Lung microvascular endothelial cell (primary cell): ENCODE measurements at regions not wholly inside any gene's neighbourhood (a gene's known extent, or its start where the extent isn't known, plus 50 kb on each side); places are given as distances from the start of the nearest gene placed in this dataset.
A peak's percentile ranks its signal among the peaks of the same experiment; 100 is the strongest.
"Not testable (repeated sequence)": the region's sequence is repeated elsewhere in the genome, so short reads cannot be mapped to it uniquely, and the experiment has no call there.

ENCODE experiments used
- DNase-seq, 2 donors: peaks; one replicate each; pipeline versions ENCODE4 v3.0.0 to v3.0.0-alpha.2; 2010; ENCODE audit warnings: low read depth in 2 of 2

GRCh38 chr1:201637282-201638079 is 98.6 kb downstream of the NAV1 start:
- peak; percentile 35 to 55 for DNase-seq

- no peak for DNase-seq
Observed at GRCh38 chr1:201639391-201639790, 100.5 kb downstream of the NAV1 start.

DNA sequence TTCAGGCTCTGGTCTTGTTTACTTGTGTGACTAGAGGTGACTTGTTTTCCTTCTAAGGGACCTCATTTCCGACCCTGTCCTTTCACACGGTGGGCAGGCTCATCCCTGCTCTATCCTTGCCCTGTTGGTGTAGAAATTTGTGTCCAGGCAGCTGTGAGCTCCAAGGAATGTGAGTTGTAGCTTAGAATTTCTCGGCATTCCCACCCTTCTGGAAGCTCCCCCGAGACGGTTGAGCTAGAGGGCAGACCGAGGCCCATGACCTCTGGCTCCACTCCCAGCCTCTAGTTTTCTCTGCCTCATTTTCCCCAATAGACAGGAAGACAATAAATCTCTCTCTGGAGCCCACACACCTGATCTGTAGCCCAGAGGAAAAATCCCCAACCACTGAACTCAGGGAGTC is 100.9 kb downstream of the NAV1 start:
- DNase-seq = no peak

DNA sequence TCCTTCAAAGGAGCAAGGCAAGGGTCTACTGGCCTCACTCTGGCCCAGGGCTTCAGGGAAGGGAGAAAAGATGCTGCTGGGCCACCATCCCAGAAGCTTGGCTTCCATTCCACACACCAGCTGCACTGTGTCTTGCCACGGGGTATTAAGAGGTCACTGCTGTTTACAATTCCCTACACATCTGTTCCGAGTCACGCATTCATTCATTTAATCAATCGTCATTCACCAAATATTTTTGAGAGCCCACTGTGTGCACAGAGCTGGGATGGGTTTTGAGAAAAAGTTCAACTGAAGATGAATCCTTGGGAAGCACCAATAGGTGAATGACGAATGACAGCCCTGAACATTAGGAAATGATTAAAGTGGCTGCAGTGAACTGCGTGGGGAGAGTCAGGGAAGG is 101.7 kb downstream of the NAV1 start:
- no peak for DNase-seq

GRCh38 chr1:201641524-201642253 is 102.8 kb downstream of the NAV1 start:
- DNase-seq = no peak

GRCh38 chr1:201643835-201644104 is 104.8 kb downstream of the NAV1 start:
- DNase-seq = no peak

GRCh38 chr1:201644197-201644596 is 105.3 kb downstream of the NAV1 start:
- DNase-seq = no peak

- not testable (repeated sequence) for DNase-seq
Observed at GRCh38 chr1:201645000-201645399, 106.1 kb downstream of the NAV1 start.

- peak in 1 of 2 donors; percentile 35 for DNase-seq
Observed at GRCh38 chr1:201645956-201646355, 107.0 kb downstream of the NAV1 start.

GRCh38 chr1:201646411-201647022 is 107.6 kb downstream of the NAV1 start:
- DNase-seq = peak in 1 of 2 donors; percentile 27

DNA sequence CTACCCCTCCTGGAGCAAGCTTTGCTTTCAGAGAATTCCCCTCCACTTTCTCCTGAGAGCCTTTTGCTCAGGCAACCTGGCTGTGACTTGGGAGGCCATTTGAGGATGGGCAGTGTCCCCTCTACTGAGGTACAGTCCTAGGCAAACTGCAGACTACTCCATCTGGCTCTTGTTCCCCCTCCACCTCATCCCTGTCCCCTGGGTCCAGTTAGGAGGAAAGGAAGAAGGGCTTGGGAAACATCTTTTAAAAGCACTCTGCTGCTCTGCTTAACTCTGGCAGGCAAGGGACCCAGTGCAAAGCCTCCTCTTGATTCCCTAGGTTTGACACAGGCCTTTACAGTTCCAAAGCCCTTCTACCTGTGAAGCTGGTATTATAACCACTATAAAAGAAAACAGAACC is 108.2 kb downstream of the NAV1 start:
- no peak for DNase-seq

DNA sequence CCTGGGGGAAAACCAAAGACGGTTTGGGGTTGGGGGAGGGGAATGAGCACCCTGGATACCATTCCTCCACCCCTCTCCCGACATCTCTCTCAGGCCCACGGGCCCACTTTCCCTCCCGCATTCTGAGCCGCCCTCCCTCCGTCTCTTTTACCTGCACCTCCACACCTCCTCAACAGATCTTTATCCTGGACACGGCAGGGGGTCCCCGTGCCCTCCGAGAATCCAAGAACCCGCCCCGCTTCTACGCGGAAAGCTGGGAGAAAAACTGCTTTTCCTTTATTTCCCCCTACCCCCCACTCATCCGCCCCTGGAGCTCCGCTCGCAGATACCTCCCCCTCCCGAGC is 108.8 kb downstream of the NAV1 start:
- no peak for DNase-seq

GRCh38 chr1:201648066-201648906 is 109.4 kb downstream of the NAV1 start:
- peak; percentile 63 to 66 for DNase-seq

GRCh38 chr1:201648907-201649721 is 110.2 kb downstream of the NAV1 start:
- peak; percentile 20 to 23 for DNase-seq

DNA sequence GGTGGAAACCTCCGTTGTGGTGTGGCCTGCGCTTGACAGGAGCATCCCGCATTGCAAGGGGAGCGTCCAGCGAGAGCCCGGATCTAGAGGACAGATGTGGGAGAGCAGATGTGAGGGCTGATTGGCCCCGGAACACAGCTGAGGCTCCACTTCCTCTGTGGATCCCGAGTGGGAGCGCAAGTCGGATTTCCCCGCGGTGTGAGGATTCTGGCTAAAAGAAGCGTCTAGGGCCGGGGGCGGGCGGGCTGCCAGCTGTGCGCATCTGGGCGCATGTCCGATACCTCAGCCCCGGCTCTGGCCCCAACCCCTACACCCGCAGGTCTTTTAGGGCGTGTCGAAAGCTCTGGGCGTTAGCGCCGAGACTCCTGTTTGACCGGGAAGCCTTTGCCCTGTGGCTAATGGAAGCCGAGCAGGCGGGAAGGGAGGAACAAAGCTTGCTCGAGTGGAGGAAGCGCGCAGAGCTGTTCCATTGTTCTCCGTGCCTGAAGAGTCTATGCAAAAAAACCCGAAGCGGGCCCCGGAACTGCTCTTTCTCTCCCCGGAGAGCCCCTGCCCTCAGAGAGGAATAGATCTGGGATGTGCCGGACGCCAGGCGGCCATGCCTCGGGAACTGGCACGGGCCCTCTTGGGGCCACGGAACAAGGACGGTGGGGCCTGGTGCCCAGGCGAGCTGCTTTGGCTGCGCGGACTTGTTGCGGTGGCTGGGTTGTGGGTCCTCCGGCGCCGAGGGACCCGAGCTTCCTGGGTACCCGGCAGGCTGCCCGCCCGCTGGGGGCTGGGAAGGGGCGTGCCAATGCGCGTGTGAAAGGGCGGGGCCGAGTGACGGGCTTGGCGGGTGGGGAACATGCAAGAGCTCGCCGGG is 111.1 kb downstream of the NAV1 start:
- DNase-seq = peak; percentile 68 to 71

DNA sequence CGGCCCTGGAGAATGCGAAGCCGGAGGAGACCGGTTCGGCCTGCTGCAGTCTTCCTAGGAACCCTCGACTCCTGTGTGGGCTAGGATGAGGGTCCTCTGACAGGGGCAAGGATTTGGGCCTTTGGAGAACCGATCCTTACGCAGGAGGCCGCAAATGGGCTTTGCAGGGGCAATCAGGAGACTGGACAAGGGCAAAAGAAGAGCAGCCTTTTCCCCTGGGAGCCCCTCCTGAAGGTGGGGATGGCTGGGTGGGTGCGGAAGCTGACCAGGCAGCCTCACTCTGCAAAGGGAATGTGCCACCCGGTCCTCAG is 111.7 kb downstream of the NAV1 start:
- DNase-seq = no peak

GRCh38 chr1:201652181-201652580 is 113.3 kb downstream of the NAV1 start:
- DNase-seq = no peak

DNA sequence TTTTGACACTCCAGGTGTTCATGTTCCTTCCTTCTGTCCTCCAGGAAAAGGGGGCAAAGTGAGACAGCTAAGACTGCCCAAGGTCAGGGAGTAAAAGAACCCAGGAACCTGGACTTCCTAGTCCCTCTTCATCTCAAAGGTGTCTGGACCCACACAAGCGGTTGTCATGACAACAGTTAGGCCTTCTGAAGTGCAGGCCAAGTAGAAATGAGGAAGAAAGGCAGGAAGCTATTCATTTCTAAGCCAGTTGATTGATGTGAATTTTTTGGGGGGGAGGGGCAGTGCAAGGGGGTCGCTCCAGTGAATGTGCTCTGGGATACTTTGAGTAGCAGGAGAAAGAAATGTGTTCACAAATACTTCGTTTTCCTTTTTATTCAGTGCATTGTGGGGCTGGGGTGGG is 114.3 kb downstream of the NAV1 start:
- DNase-seq = peak in 1 of 2 donors; percentile 52

DNA sequence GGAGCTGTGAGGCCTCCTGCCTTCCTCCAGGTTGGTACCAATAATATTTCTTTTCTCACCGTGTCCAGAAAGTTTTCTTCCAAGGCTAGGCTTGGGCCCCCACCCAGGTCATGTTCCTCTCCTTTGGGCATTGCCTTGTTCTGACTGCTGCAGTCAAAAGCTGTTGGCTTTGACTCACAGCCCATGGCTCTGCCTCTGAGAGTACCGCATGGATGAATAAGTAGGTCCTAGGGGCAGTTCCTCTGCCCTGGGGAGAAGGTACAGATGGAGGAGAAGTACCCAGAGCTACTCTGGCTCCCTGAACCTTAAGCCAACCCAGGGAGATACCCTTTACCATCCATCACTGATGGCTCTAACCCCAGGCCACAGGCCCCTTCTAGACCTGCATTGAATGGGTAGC is 115.0 kb downstream of the NAV1 start:
- no peak for DNase-seq

GRCh38 chr1:201655243-201655642 is 116.3 kb downstream of the NAV1 start:
- peak; percentile 16 to 67 for DNase-seq
